Neuron (in vitro differentiated cells): ENCODE measurements at regions not wholly inside any gene's neighbourhood (a gene's known extent, or its start where the extent isn't known, plus 50 kb on each side); places are given as distances from the start of the nearest gene placed in this dataset.
"Not testable (repeated sequence)": the region's sequence is repeated elsewhere in the genome, so short reads cannot be mapped to it uniquely, and the experiment has no call there.

Experiments
- H2AFZ ChIP-seq: one replicate; pipeline ENCODE4 v1.6.1; 2013; ENCODE audit warnings: low read depth, mild to moderate bottlenecking, inconsistent platforms, low read length, moderate library complexity
- H3K27me3 ChIP-seq: one replicate; pipeline ENCODE4 v1.6.1; 2013; ENCODE audit warnings: low read length; ENCODE audit not compliant: insufficient read depth
- H3K36me3 ChIP-seq: one replicate; pipeline ENCODE4 v1.6.1; 2013; ENCODE audit warnings: low read length; ENCODE audit not compliant: insufficient read depth
- H3K4me1 ChIP-seq: one replicate; pipeline ENCODE4 v1.6.1; 2013; ENCODE audit warnings: low read length; ENCODE audit not compliant: insufficient read depth
- H3K4me3 ChIP-seq: 2 replicates; pipeline ENCODE4 v1.5.1; 2013; ENCODE audit warnings: mild to moderate bottlenecking, low read length, moderate library complexity
- H3K9me3 ChIP-seq: one replicate; pipeline ENCODE4 v1.6.1; 2013; ENCODE audit warnings: low read length

DNA sequence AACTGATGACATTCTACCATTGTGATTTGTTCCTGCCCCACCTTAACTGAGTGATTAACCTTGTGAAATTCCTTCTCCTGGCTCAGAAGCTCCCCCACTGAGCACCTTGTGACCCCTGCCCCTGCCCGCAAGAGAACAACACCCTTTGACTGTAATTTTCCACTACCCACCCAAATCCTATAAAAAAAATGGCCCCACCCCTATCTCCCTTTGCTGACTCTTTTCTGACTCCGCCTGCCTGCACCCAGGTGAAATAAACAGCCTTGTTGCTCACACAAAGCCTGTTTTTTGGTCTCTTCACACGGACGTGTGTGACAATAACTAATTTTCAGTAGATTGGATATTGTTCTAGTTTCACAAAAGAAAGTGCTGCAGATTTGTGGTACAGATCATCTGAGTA is 492.2 kb downstream of the RAPGEF2 start:
- H3K27me3 ChIP-seq, H3K4me1 ChIP-seq, H2AFZ ChIP-seq, H3K9me3 ChIP-seq, H3K36me3 ChIP-seq, H3K4me3 ChIP-seq: not testable (repeated sequence)

- Histone ChIP-seq H3K36me3 (no peaks in the 10 kb centered on the region), H3K4me3 (no peak overlapping the region), H3K4me1 (peaks cover 7% of the 10 kb centered on the region), H3K27me3 (no peaks in the 10 kb centered on the region), H2AFZ (no peak overlapping the region), H3K9me3 (no peaks in the 10 kb centered on the region)
Observed at GRCh38 chr4:159598602-159599001, 495.7 kb downstream of the RAPGEF2 start.

GRCh38 chr4:159600061-159600460 is 497.2 kb downstream of the RAPGEF2 start:
- Histone ChIP-seq H3K27me3 (no peaks in the 10 kb centered on the region), H3K9me3 (no peaks in the 10 kb centered on the region), H3K4me1 (no peaks in the 10 kb centered on the region), H2AFZ (no peak overlapping the region), H3K4me3 (no peak overlapping the region), H3K36me3 (no peaks in the 10 kb centered on the region)

- Histone ChIP-seq H3K27me3 (no peaks in the 10 kb centered on the region), H3K36me3 (no peaks in the 10 kb centered on the region), H3K9me3 (no peaks in the 10 kb centered on the region), H2AFZ (no peak overlapping the region), H3K4me3 (no peak overlapping the region), H3K4me1 (peaks cover 8% of the 10 kb centered on the region)
Observed at GRCh38 chr4:159604781-159605180, 501.9 kb downstream of the RAPGEF2 start.

DNA sequence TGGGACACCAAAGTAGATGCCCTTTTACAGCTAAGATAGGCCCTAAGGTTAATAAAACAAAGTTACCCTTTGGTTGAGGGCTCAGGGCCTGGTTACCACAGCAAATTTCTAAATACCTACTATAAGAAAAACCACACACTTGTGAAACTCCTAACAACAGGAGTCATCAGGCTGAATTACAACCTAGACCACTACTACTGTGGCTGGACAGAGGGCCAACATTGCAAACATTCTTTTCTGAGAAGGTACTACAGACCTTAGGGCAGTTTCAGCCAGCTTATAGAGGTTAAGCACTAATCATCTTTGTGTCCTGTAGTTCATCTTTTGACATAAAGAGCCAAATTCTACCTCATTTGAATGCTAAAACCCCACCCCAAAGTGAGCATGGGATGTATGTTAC is 504.0 kb downstream of the RAPGEF2 start:
- no peak overlapping the region for H3K4me3 ChIP-seq
- no peaks in the 10 kb centered on the region for H3K9me3 ChIP-seq
- H3K27me3 ChIP-seq: no peaks in the 10 kb centered on the region
- no peak overlapping the region for H2AFZ ChIP-seq
- peaks cover 8% of the 10 kb centered on the region for H3K4me1 ChIP-seq
- H3K36me3 ChIP-seq: no peaks in the 10 kb centered on the region

DNA sequence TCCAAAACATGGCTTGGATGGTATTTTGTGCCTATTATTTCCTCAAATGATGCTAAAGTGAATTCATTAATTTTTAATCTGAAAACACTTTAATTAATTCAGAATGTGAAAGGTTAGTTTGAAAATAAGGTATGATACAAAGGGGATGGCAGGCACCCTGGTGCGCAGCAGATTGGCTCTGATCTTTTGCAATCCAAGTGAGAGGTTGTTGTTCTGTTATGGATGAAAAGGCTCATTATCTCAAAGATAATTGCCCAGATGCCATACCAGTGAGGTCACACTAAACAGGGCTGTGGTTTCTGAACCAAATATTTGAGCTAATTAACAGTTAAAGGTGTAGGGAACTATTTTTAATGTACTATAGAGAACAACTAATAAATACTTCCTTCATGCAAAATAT is 504.9 kb downstream of the RAPGEF2 start:
- no peak overlapping the region for H2AFZ ChIP-seq
- peaks cover 8% of the 10 kb centered on the region for H3K4me1 ChIP-seq
- H3K9me3 ChIP-seq: no peaks in the 10 kb centered on the region
- H3K27me3 ChIP-seq: no peaks in the 10 kb centered on the region
- no peaks in the 10 kb centered on the region for H3K36me3 ChIP-seq
- H3K4me3 ChIP-seq: no peak overlapping the region

DNA sequence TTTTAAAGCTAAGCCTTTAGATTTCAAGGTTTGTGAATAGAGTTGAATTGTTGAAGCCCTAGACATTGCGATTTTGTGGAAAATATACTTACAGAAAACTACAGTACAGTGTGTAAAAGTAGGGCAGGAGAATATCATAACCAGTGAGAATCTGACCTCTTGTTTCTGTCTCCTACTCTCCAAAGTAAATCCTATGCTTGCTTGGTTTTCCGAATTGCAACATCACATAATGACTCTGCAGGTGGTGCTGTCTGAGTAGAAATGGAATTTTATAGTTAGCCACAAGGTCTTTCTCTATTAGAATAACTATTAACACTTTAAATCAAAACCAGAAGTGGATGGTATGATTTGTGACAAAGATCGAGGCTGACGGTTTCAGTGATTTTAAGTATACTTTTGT is 505.6 kb downstream of the RAPGEF2 start:
- H3K4me3 ChIP-seq: no peak overlapping the region
- H3K9me3 ChIP-seq: no peaks in the 10 kb centered on the region

GRCh38 chr4:159632031-159632430 is 529.2 kb downstream of the RAPGEF2 start:
- H2AFZ ChIP-seq: no peak overlapping the region
- H3K36me3 ChIP-seq: no peaks in the 10 kb centered on the region
- H3K4me1 ChIP-seq: no peaks in the 10 kb centered on the region
- H3K9me3 ChIP-seq: no peaks in the 10 kb centered on the region
- H3K27me3 ChIP-seq: no peaks in the 10 kb centered on the region
- no peak overlapping the region for H3K4me3 ChIP-seq

More for the DNA sequence above, 505.6 kb downstream of the RAPGEF2 start:
- H3K27me3 ChIP-seq: no peaks in the 10 kb centered on the region
- peaks cover 8% of the 10 kb centered on the region for H3K4me1 ChIP-seq
- H2AFZ ChIP-seq: no peak overlapping the region
- H3K36me3 ChIP-seq: no peaks in the 10 kb centered on the region

- Histone ChIP-seq H3K4me3 (no peak overlapping the region), H3K27me3 (no peaks in the 10 kb centered on the region), H3K4me1 (no peaks in the 10 kb centered on the region), H3K36me3 (no peaks in the 10 kb centered on the region), H2AFZ (no peak overlapping the region), H3K9me3 (no peaks in the 10 kb centered on the region)
Observed at GRCh38 chr4:159639671-159640323, 536.9 kb downstream of the RAPGEF2 start.

DNA sequence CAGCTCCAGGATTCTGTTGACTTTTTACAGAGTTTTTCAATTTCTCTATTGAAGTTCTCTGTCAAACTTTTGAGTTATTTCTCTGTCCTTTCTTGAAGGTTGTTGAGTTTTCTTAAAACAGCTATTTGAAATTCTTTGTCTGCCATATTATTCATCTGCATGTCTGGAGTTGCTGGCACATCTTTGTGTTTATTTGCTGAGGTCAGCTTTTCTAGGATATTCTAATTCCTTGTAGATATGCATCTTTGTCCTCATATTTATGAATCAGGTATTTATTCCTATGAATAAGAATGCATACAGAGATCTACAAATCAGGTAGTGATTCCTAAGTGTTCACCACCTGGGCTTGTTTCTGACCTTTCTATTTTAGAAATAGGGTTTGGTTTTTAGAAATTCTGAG is 546.4 kb downstream of the RAPGEF2 start:
- Histone ChIP-seq H3K9me3 (no peaks in the 10 kb centered on the region), H3K4me1 (no peaks in the 10 kb centered on the region), H3K36me3 (no peaks in the 10 kb centered on the region), H3K4me3 (no peak overlapping the region), H2AFZ (no peak overlapping the region), H3K27me3 (no peaks in the 10 kb centered on the region)

DNA sequence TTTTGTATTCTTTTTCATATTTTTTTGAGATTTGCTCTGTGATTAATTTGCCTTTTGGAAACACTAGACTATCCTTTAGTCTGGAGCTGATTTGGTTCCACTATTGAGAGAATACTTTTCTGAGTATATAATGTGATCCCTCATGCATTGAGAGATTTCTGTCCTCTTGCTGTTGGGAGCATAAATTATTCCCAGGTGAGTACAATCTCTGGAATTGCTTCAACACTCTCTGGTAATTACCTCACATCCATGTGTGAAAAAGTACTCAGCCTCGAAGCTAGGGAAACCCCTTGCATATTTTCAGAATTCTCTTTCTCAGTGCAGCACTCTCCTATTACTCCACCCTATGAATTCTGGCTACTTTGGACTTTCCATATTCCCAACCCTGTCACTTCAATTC is 550.0 kb downstream of the RAPGEF2 start:
- no peak overlapping the region for H2AFZ ChIP-seq
- no peak overlapping the region for H3K4me3 ChIP-seq
- H3K4me1 ChIP-seq: no peaks in the 10 kb centered on the region
- H3K27me3 ChIP-seq: no peaks in the 10 kb centered on the region
- no peaks in the 10 kb centered on the region for H3K9me3 ChIP-seq
- no peaks in the 10 kb centered on the region for H3K36me3 ChIP-seq

- H3K4me3 ChIP-seq: no peak overlapping the region
- no peaks in the 10 kb centered on the region for H3K9me3 ChIP-seq
- H3K27me3 ChIP-seq: no peaks in the 10 kb centered on the region
- H3K4me1 ChIP-seq: no peaks in the 10 kb centered on the region
- H2AFZ ChIP-seq: no peak overlapping the region
- no peaks in the 10 kb centered on the region for H3K36me3 ChIP-seq
Observed at GRCh38 chr4:159655547-159655946, 552.7 kb downstream of the RAPGEF2 start.

DNA sequence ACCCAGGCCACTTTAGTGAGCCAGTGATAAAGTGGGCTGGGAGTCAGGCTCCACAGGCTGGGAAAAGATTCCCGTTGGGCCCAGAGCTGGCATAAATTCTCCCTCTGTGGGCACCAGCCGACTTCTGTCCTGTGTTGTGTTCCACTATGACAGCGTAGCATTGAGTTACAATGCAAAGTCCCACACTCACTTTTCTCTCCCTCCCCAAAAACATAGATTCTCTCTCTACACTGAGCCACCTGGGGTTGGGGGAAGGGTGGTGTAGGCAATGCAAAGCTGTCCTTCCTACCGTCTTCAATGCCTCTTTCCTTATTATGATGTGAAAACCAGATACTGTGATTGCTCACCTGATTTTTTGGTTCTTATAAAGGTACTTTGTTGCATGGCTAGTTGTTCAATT is 566.2 kb downstream of the RAPGEF2 start:
- Histone ChIP-seq H3K4me3 (no peak overlapping the region), H3K36me3 (no peaks in the 10 kb centered on the region), H3K4me1 (no peaks in the 10 kb centered on the region), H3K9me3 (no peaks in the 10 kb centered on the region), H3K27me3 (no peaks in the 10 kb centered on the region), H2AFZ (no peak overlapping the region)

DNA sequence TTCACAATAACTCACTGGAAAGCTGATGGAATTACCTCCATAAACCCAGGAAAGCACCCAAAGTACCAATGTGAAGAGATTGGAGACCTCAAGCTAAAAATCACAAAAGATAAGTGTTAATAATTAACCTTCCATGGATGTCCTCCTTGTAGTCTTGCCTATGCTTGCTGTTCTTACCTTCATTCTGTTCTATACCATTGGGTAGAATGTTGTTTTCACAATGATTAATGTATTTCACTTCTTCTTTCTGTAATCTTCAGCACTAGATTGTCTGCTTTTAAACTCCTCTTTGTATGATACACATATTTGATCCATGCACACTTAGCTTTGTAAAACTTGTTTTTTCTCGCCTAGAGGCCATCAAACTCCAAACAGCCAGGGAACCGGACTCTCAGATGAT is 570.3 kb downstream of the RAPGEF2 start:
- Histone ChIP-seq H2AFZ (no peak overlapping the region), H3K4me3 (no peak overlapping the region), H3K9me3 (no peaks in the 10 kb centered on the region), H3K36me3 (no peaks in the 10 kb centered on the region), H3K4me1 (no peaks in the 10 kb centered on the region), H3K27me3 (no peaks in the 10 kb centered on the region)
